Mesothelial cell of epicardium (in vitro differentiated cells): ENCODE measurements at regions not wholly inside any gene's neighbourhood (a gene's known extent, or its start where the extent isn't known, plus 50 kb on each side); places are given as distances from the start of the nearest gene placed in this dataset.
A peak's percentile ranks its signal among the peaks of the same experiment; 100 is the strongest.

Experiments used
- DNase-seq, 2 experiments: peaks; one replicate each; pipeline ENCODE4 v3.0.0; 2021; ENCODE audit warnings: low spot score in 2 of 2; ENCODE audit not compliant: unreplicated experiment in 2 of 2
- H3K27ac Mint-ChIP-seq: 2 replicates; pipeline ENCODE4 v1.8.0; 2021; ENCODE audit warnings: mixed read lengths
- H3K27me3 Mint-ChIP-seq: 2 replicates; pipeline ENCODE4 v1.8.0; 2021; ENCODE audit warnings: low read depth, mixed read lengths
- H3K36me3 Mint-ChIP-seq: 2 replicates; pipeline ENCODE4 v1.8.0; 2021; ENCODE audit warnings: mixed read lengths
- H3K4me1 Mint-ChIP-seq: 2 replicates; pipeline ENCODE4 v1.8.0; 2021; ENCODE audit warnings: mixed read lengths
- H3K4me3 Mint-ChIP-seq: 2 replicates; pipeline ENCODE4 v1.8.0; 2021; ENCODE audit warnings: mild to moderate bottlenecking, moderate library complexity, mixed read lengths
- H3K9me3 Mint-ChIP-seq: 2 replicates; pipeline ENCODE4 v1.8.0; 2021; ENCODE audit warnings: mixed read lengths
- CTCF ChIP-seq: fragments of 200-600 bp; sonication (generic); IDR thresholded peaks from one replicate; pipeline ENCODE4 v1.5.0; 2021; ENCODE audit warnings: antibody characterized with exemption; ENCODE audit not compliant: unreplicated experiment

GRCh38 chr1:198082576-198082975 is 74.2 kb upstream of the NEK7 start:
- peaks cover 11% of the 10 kb centered on the region for H3K4me1 Mint-ChIP-seq
- peaks cover 11% of the 10 kb centered on the region for H3K9me3 Mint-ChIP-seq
- no peak for DNase-seq
- TF ChIP-seq CTCF, result no peak
- no peaks in the 10 kb centered on the region for H3K27me3 Mint-ChIP-seq
- H3K27ac Mint-ChIP-seq, result no peak overlapping the region
- no peak overlapping the region for H3K4me3 Mint-ChIP-seq
- H3K36me3 Mint-ChIP-seq, result peaks cover 3% of the 10 kb centered on the region

- H3K4me1 Mint-ChIP-seq, result peaks cover 19% of the 10 kb centered on the region
Observed at GRCh38 chr1:198083549-198083948, 73.2 kb upstream of the NEK7 start.

GRCh38 chr1:198084241-198084908 is 72.4 kb upstream of the NEK7 start:
- no peaks in the 10 kb centered on the region for H3K27me3 Mint-ChIP-seq
- DNase-seq, result no peak
- peaks cover 3% of the 10 kb centered on the region for H3K9me3 Mint-ChIP-seq
- no peak for TF ChIP-seq CTCF
- peaks cover 23% of the 10 kb centered on the region for H3K4me1 Mint-ChIP-seq
- H3K4me3 Mint-ChIP-seq, result no peak overlapping the region
- no peak overlapping the region for H3K27ac Mint-ChIP-seq
- H3K36me3 Mint-ChIP-seq, result no peaks in the 10 kb centered on the region

More at GRCh38 chr1:198083549-198083948, 73.2 kb upstream of the NEK7 start:
- peaks cover under 1% of the 10 kb centered on the region for H3K36me3 Mint-ChIP-seq
- DNase-seq, result no peak
- TF ChIP-seq CTCF, result no peak
- H3K9me3 Mint-ChIP-seq, result peaks cover 8% of the 10 kb centered on the region
- H3K4me3 Mint-ChIP-seq, result no peak overlapping the region
- no peaks in the 10 kb centered on the region for H3K27me3 Mint-ChIP-seq
- H3K27ac Mint-ChIP-seq, result no peak overlapping the region

GRCh38 chr1:198086051-198086745 is 70.6 kb upstream of the NEK7 start:
- Mint-ChIP-seq H3K4me1 (peaks cover 30% of the 10 kb centered on the region), H3K27me3 (no peaks in the 10 kb centered on the region), H3K27ac (no peak overlapping the region), H3K9me3 (peaks cover 1% of the 10 kb centered on the region), H3K4me3 (no peak overlapping the region), H3K36me3 (no peaks in the 10 kb centered on the region)
- TF ChIP-seq CTCF, result no peak
- no peak for DNase-seq

GRCh38 chr1:198087831-198088230 is 69.0 kb upstream of the NEK7 start:
- Mint-ChIP-seq H3K9me3 (peaks cover 5% of the 10 kb centered on the region), H3K27ac (peak overlapping the region; percentile 93), H3K27me3 (no peaks in the 10 kb centered on the region), H3K36me3 (no peaks in the 10 kb centered on the region), H3K4me1 (peaks cover 33% of the 10 kb centered on the region), H3K4me3 (no peak overlapping the region)
- TF ChIP-seq CTCF, result no peak
- no peak for DNase-seq
